HepG2 (cell line): ENCODE measurements at regions not wholly inside any gene's neighbourhood (a gene's known extent, or its start where the extent isn't known, plus 50 kb on each side); places are given as distances from the start of the nearest gene placed in this dataset.

ENCODE experiments used
- ATAC-seq: fragments of 200-7000 bp; cut with Tn5 transposase; 3 replicates; pipeline ENCODE4 v1.9.1; 2020; ENCODE audit warnings: mild to moderate bottlenecking, moderate library complexity
- BruUV-seq: library from RNA; stranded (reverse); fragments of 400-500 nt; replicated peaks from 2 replicates; lab custom pipeline; 2021; lab: Mats Ljungman, UMichigan
- CTCF ChIA-PET: fragments of 300-600 bp; formaldehyde crosslinking; extraction: SDS; loops from one replicate; lab custom pipeline; 2021; ENCODE audit warnings: low total read pairs, inconsistent platforms, low intra/inter-chr PET ratio; lab: Yijun Ruan, JAX
- POLR2A ChIA-PET: fragments of 350-600 bp; sonication (Branson Sonifier 250); formaldehyde crosslinking; loops from one replicate; lab custom pipeline; 2020; ENCODE audit warnings: antibody characterized with exemption, inconsistent platforms; lab: Yijun Ruan, JAX
- DNase-seq: peaks from one replicate; pipeline ENCODE4 v3.0.0-alpha.2; 2015; ENCODE audit warnings: low spot score
- FAIRE-seq: peaks from 3 replicates; lab custom pipeline; 2011; peaks lifted over from hg19 to GRCh38; lab: Jason Lieb, UNC
- H2AFZ ChIP-seq: one replicate; pipeline ENCODE4 v1.6.1; 2011; ENCODE audit warnings: low read length, inconsistent platforms
- H3K27ac ChIP-seq: fragments of 300-600 bp; 3 replicates; pipeline ENCODE4 v1.8.0; 2011; ENCODE audit warnings: mixed run types, mild to moderate bottlenecking, mixed read lengths, low read length, inconsistent platforms; ENCODE audit not compliant: insufficient read depth; ENCODE audit errors: extremely low read length
- H3K27me3 ChIP-seq, 2 experiments: fragments of 200-600 bp in 1 of 2; 2 replicates in 1 of 2; 3 replicates in 1 of 2; pipeline versions ENCODE4 v1.6.0 to v1.8.0; 2011; ENCODE audit warnings: low read length in 2 of 2, mild to moderate bottlenecking in 2 of 2, moderate library complexity in 2 of 2, inconsistent platforms in 1 of 2; ENCODE audit not compliant: insufficient read depth in 2 of 2, control insufficient read depth in 1 of 2
- H3K36me3 ChIP-seq, 2 experiments: fragments of 200-600 bp in 1 of 2; replicated peaks in 1 of 2; 2 replicates in 1 of 2; 3 replicates in 1 of 2; pipeline versions ENCODE4 v1.5.1 to v1.8.0; 2011; ENCODE audit warnings: low read length in 2 of 2, inconsistent platforms in 1 of 2; ENCODE audit not compliant: insufficient read depth in 2 of 2, control insufficient read depth in 1 of 2
- H3K4me1 ChIP-seq: 2 replicates; pipeline ENCODE4 v1.5.1; 2012; ENCODE audit warnings: low read length, inconsistent platforms; ENCODE audit not compliant: insufficient read depth
- H3K4me2 ChIP-seq: 2 replicates; pipeline ENCODE4 v1.6.0; 2011; ENCODE audit warnings: low read depth, low read length, inconsistent platforms
- H3K4me3 ChIP-seq, 3 experiments: fragments of 200-600 bp in 1 of 3; sonication (generic), shearing (Covaris generic) in 1 of 3; replicated peaks in 1 of 3; 2 replicates each; pipeline ENCODE4 v1.5.1; 2011 to 2016; ENCODE audit warnings: low read length in 3 of 3, inconsistent platforms in 2 of 3, low read depth in 2 of 3, mild to moderate bottlenecking in 2 of 3, control low read depth in 1 of 3, mixed read lengths in 1 of 3; ENCODE audit not compliant: insufficient read depth in 1 of 3
- H3K79me2 ChIP-seq: one replicate; pipeline ENCODE4 v1.6.1; 2011; ENCODE audit warnings: low read length, inconsistent platforms; ENCODE audit not compliant: insufficient read depth
- H3K9ac ChIP-seq: 2 replicates; pipeline ENCODE4 v1.6.0; 2011; ENCODE audit warnings: mild to moderate bottlenecking, low read depth, low read length, inconsistent platforms; ENCODE audit not compliant: insufficient read depth
- H3K9me3 ChIP-seq: 2 replicates; pipeline ENCODE4 v1.5.1; 2012; ENCODE audit warnings: mild to moderate bottlenecking, low read length
- H4K20me1 ChIP-seq: 2 replicates; pipeline ENCODE4 v1.6.0; 2011; ENCODE audit warnings: inconsistent platforms, mild to moderate bottlenecking, low read length, moderate library complexity; ENCODE audit not compliant: insufficient read depth
- ATAD3A ChIP-seq: sonication (generic); formaldehyde crosslinking; IDR thresholded peaks from 2 replicates; pipeline ENCODE4 v1.4.0; 2020; ENCODE audit warnings: missing genetic modification reagents
- FOXK1 ChIP-seq: sonication (generic); formaldehyde crosslinking; IDR thresholded peaks from 2 replicates; pipeline ENCODE4 v1.4.0; 2020; ENCODE audit warnings: low read depth, missing genetic modification reagents, borderline replicate concordance
- GABPB1 ChIP-seq: IDR thresholded peaks from 2 replicates; pipeline ENCODE4 v1.6.1; 2016; ENCODE audit warnings: mild to moderate bottlenecking, missing genetic modification reagents, moderate library complexity, missing compliant biosample characterization
- IKZF5 ChIP-seq: IDR thresholded peaks from 2 replicates; pipeline ENCODE4 v1.6.1; 2018; ENCODE audit warnings: missing genetic modification reagents, mild to moderate bottlenecking, missing compliant biosample characterization
- PPARG ChIP-seq: conservative IDR thresholded peaks from 2 replicates; pipeline ENCODE4 v1.6.1; 2016; ENCODE audit warnings: missing biosample characterization, missing genetic modification reagents
- PREB ChIP-seq: sonication (generic); formaldehyde crosslinking; IDR thresholded peaks from 2 replicates; pipeline ENCODE4 v1.4.0; 2020; ENCODE audit warnings: missing genetic modification reagents
- ZFP36 ChIP-seq: fragments of 150-350 bp; IDR thresholded peaks from 2 replicates; pipeline ENCODE4 v1.6.1; 2018; ENCODE audit warnings: borderline replicate concordance, low read length, low read depth; ENCODE audit not compliant: partially characterized antibody
- ZNF280D ChIP-seq: sonication (generic); formaldehyde crosslinking; IDR thresholded peaks from 2 replicates; pipeline ENCODE4 v1.5.1; 2020; ENCODE audit warnings: mild to moderate bottlenecking, missing genetic modification reagents
- ZNF30 ChIP-seq: sonication (generic); formaldehyde crosslinking; IDR thresholded peaks from 2 replicates; pipeline ENCODE4 v1.5.0; 2020; ENCODE audit warnings: mild to moderate bottlenecking, missing genetic modification reagents
- ZNF367 ChIP-seq: sonication (generic); formaldehyde crosslinking; IDR thresholded peaks from 2 replicates; pipeline ENCODE4 v1.4.0; 2020; ENCODE audit warnings: missing genetic modification reagents, borderline replicate concordance
- ZNF780A ChIP-seq: sonication (generic); formaldehyde crosslinking; IDR thresholded peaks from 2 replicates; pipeline ENCODE4 v1.8.0; 2022; ENCODE audit warnings: mild to moderate bottlenecking, missing genetic modification reagents, moderate library complexity
- ZNF800 ChIP-seq: sonication (generic); formaldehyde crosslinking; IDR thresholded peaks from 2 replicates; pipeline ENCODE4 v1.4.0; 2020; ENCODE audit warnings: missing genetic modification reagents
- WGBS: methylation state at CpG from one replicate; pipeline ENCODE4 v1.1.6; 2017; ENCODE audit warnings: low lambda C conversion rate; 5-methylcytosine and 5-hydroxymethylcytosine counted together
- in situ Hi-C: cut with HindIII; loops from 2 replicates; pipeline ENCODE4 v1.10.0; 2017; ENCODE audit warnings: low pct_unique_long_range_greater_than_20kb; ENCODE audit not compliant: extremely low pct_ligation_motif_present
- intact Hi-C: fragments of 100-400 bp; cut with micrococcal nuclease; formaldehyde crosslinking; loops from one replicate; pipeline ENCODE4 v1.10.0; 2022; ENCODE audit not compliant: unreplicated experiment

GRCh38 chr4:171534391-171534790 lies 278.8 kb upstream of the GALNTL6 start:
- no peak overlapping the region for H3K4me2 ChIP-seq
- intact Hi-C loops, result no loop called here
- no peak overlapping the region for H3K4me3 ChIP-seq
- H3K79me2 ChIP-seq, result no peaks in the 10 kb centered on the region
- H3K9me3 ChIP-seq, result no peaks in the 10 kb centered on the region
- no peaks in the 10 kb centered on the region for H4K20me1 ChIP-seq
- WGBS, result 0% methylated on average over 1 of the region's 1 CpG
- no peak overlapping the region for H3K9ac ChIP-seq
- no peak overlapping the region for H3K27ac ChIP-seq
- POLR2A ChIA-PET, result no interaction called here
- no TSS peak for BruUV-seq
- no peaks in the 10 kb centered on the region for H3K4me1 ChIP-seq
- ATAC-seq (no peak), DNase-seq (no peak), FAIRE-seq (no peak)
- in situ Hi-C loops, result no loop called here
- CTCF ChIA-PET, result no interaction called here
- TF ChIP-seq IKZF5 (CRISPR knock-in tag) (no peak), ZNF367 (CRISPR knock-in tag) (no peak), ATAD3A (no peak), ZNF280D (CRISPR knock-in tag) (no peak), ZNF800 (CRISPR knock-in tag) (no peak), ZFP36 (no peak), PREB (CRISPR knock-in tag) (no peak), GABPB1 (no peak), PPARG (CRISPR knock-in tag) (no peak), ZNF30 (no peak), ZNF780A (CRISPR knock-in tag) (no peak), FOXK1 (CRISPR knock-in tag) (no peak)
- H3K36me3 ChIP-seq, result no peaks in the 10 kb centered on the region
- H3K27me3 ChIP-seq, result no peaks in the 10 kb centered on the region
- H2AFZ ChIP-seq, result no peak overlapping the region
